ENCODE measurements at regions not wholly inside any gene's neighbourhood (a gene's known extent, or its start where the extent isn't known, plus 50 kb on each side); places are given as distances from the start of the nearest gene placed in this dataset.

GRCh38 chr6:18976966-18977365 is 589.8 kb downstream of the RNF144B start:
- 0% methylated on average over 1 of the region's 1 CpG for WGBS (ENCODE audit: insufficient coverage, insufficient replicate concordance, low lambda C conversion rate, missing lambda C conversion rate)
- Histone ChIP-seq H3K79me2 (ENCODE audit: control insufficient read depth, insufficient read depth, low read length) (no peaks in the 10 kb centered on the region), H2AFZ (ENCODE audit: control insufficient read depth, low read depth, low read length) (no peak overlapping the region), H4K20me1 (ENCODE audit: control insufficient read depth, insufficient read depth) (no peaks in the 10 kb centered on the region), H3K4me2 (ENCODE audit: control insufficient read depth, insufficient read depth) (no peak overlapping the region), H3K27ac (ENCODE audit: control insufficient read depth, insufficient read depth) (no peak overlapping the region), H3K9ac (ENCODE audit: control insufficient read depth, insufficient read depth, low read length) (no peak overlapping the region), H3K4me3 (no peak overlapping the region), H3K27me3 (replicated peaks in 1 of 2; ENCODE audit: control insufficient read depth in 2 of 2, insufficient read depth in 2 of 2, low read length in 1 of 2) (no peaks in the 10 kb centered on the region), H3K36me3 (ENCODE audit: control insufficient read depth in 2 of 2, insufficient read depth in 2 of 2, low read length in 1 of 2) (no peaks in the 10 kb centered on the region), H3K4me1 (ENCODE audit: control insufficient read depth, insufficient read depth, low read length) (no peaks in the 10 kb centered on the region), H3K9me3 (replicated peaks; ENCODE audit: control insufficient read depth, insufficient read depth, low read length) (no peaks in the 10 kb centered on the region)
- FAIRE-seq = no peak
- no TSS peak for BruUV-seq (replicated peaks)
- no peak for DNase-seq (ENCODE audit: low read depth, low spot score)
- POLR2A ChIA-PET = interaction anchor here (0.7 kb wide), 1 partner anchor 1001 kb away, joined by 4 read pairs; no protein-coding TSS in a partner anchor
- CTCF ChIA-PET = interaction anchor here (1.4 kb wide), 1 partner anchor 12 kb away, joined by 4 read pairs; no protein-coding TSS in a partner anchor
- SMC1A ChIA-PET (ENCODE audit: uncharacterized antibody, unreplicated experiment) = no interaction called here
- in situ Hi-C loops (cut with MboI) = no loop called here
- RAD21 ChIA-PET (ENCODE audit: unreplicated experiment) = interaction anchor here (0.6 kb wide), 1 partner anchor 843 kb away, joined by 4 read pairs; no protein-coding TSS in a partner anchor
- intact Hi-C loops (cut with micrococcal nuclease; ENCODE audit: unreplicated experiment) = no loop called here
- ATAC-seq = no peak
- no peak for TF ChIP-seq RELA (IDR thresholded peaks at IDR 0.05; ENCODE audit: borderline replicate concordance, partially characterized antibody)

GRCh38 chr6:18978337-18979128 is 591.4 kb downstream of the RNF144B start:
- in situ Hi-C loops (cut with MboI) = no loop called here
- ChIA-PET RAD21 (ENCODE audit: unreplicated experiment) (no interaction called here), SMC1A (ENCODE audit: uncharacterized antibody, unreplicated experiment) (no interaction called here), POLR2A (no interaction called here), CTCF (no interaction called here)
- ATAC-seq (no peak), FAIRE-seq (no peak), DNase-seq (ENCODE audit: low read depth, low spot score) (no peak)
- Histone ChIP-seq H3K4me1 (ENCODE audit: control insufficient read depth, insufficient read depth, low read length) (no peaks in the 10 kb centered on the region), H3K4me2 (ENCODE audit: control insufficient read depth, insufficient read depth) (no peak overlapping the region), H3K4me3 (no peak overlapping the region), H3K79me2 (ENCODE audit: control insufficient read depth, insufficient read depth, low read length) (no peaks in the 10 kb centered on the region), H3K9me3 (replicated peaks; ENCODE audit: control insufficient read depth, insufficient read depth, low read length) (no peaks in the 10 kb centered on the region), H3K27me3 (replicated peaks in 1 of 2; ENCODE audit: control insufficient read depth in 2 of 2, insufficient read depth in 2 of 2, low read length in 1 of 2) (no peaks in the 10 kb centered on the region), H4K20me1 (ENCODE audit: control insufficient read depth, insufficient read depth) (no peaks in the 10 kb centered on the region), H3K27ac (ENCODE audit: control insufficient read depth, insufficient read depth) (no peak overlapping the region), H2AFZ (ENCODE audit: control insufficient read depth, low read depth, low read length) (no peak overlapping the region), H3K36me3 (ENCODE audit: control insufficient read depth in 2 of 2, insufficient read depth in 2 of 2, low read length in 1 of 2) (no peaks in the 10 kb centered on the region), H3K9ac (ENCODE audit: control insufficient read depth, insufficient read depth, low read length) (no peak overlapping the region)
- no TSS peak for BruUV-seq (replicated peaks)
- intact Hi-C loops (cut with micrococcal nuclease; ENCODE audit: unreplicated experiment) = no loop called here
- 2% methylated on average over 3 of the region's 3 CpGs for WGBS (ENCODE audit: insufficient coverage, insufficient replicate concordance, low lambda C conversion rate, missing lambda C conversion rate)
- no peak for TF ChIP-seq STAT3 (IDR thresholded peaks at IDR 0.05; ENCODE audit: low read depth, low read length)
- TF ChIP-seq EED (IDR thresholded peaks at IDR 0.05; ENCODE audit: low read depth) = no peak
- no peak for TF ChIP-seq ATF7 (IDR thresholded peaks at IDR 0.05; ENCODE audit: low read depth)
- no peak for TF ChIP-seq POLR2AphosphoS5 (IDR thresholded peaks at IDR 0.05; ENCODE audit: low read length)
- no peak for TF ChIP-seq ZBTB4 (CRISPR knock-in tag; IDR thresholded peaks at IDR 0.05)
- no peak for TF ChIP-seq NFYA (IDR thresholded peaks at IDR 0.05; ENCODE audit: borderline replicate concordance, low read depth, low read length)
- no peak for TF ChIP-seq JUNB (IDR thresholded peaks at IDR 0.05)
- no peak for TF ChIP-seq CHD2 (IDR thresholded peaks at IDR 0.05; ENCODE audit: borderline replicate concordance, low read depth, low read length)
- TF ChIP-seq KAT2A (conservative IDR thresholded peaks at IDR 0.05; ENCODE audit: control insufficient read depth, low read depth, low read length) = no peak
- no peak for TF ChIP-seq SRF (IDR thresholded peaks at IDR 0.05; ENCODE audit: low read depth in 2 of 2, low read length in 2 of 2)
- no peak for TF ChIP-seq ESRRA (IDR thresholded peaks at IDR 0.05; ENCODE audit: low read length)
- TF ChIP-seq POLR2AphosphoS2 (IDR thresholded peaks at IDR 0.05; ENCODE audit: low read depth, low read length) = no peak
- no peak for TF ChIP-seq ELK1 (IDR thresholded peaks at IDR 0.05; ENCODE audit: low read depth, low read length)

Measured in GM12878 (cell line).